OCI-M1 (cell line): ENCODE measurements at regions not wholly inside any gene's neighbourhood (a gene's known extent, or its start where the extent isn't known, plus 50 kb on each side); places are given as distances from the start of the nearest gene placed in this dataset.

Experiments
- DNase-seq: peaks from one replicate; lab custom pipeline; 2025; lab: John Stamatoyannopoulos, UW

- DNase-seq: no peak
Measured at GRCh38 chr12:83471341-83471740, 784.6 kb downstream of the TMTC2 start.

DNA sequence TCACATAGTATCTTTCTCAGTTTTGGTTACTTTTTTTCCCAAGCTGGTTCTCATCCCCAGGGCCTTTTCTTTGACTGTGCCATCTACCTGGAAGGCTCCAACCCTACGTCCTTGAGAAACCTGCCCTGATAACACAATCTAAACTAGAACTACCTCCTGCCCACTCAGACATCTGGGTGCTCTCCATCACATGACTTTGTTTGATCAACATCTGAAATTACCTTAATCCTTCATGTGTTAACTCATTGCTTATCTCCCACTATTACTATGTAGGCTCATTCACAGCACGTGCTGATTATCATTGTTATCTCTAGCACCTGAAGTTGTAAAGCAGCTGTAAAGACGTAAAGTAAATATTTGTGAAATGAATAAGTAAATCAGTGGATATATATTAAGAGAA lies 784.0 kb downstream of the TMTC2 start:
- no peak for DNase-seq

GRCh38 chr12:83468988-83469908 lies 782.5 kb downstream of the TMTC2 start:
- DNase-seq: no peak

GRCh38 chr12:83465632-83466031 lies 778.9 kb downstream of the TMTC2 start:
- DNase-seq: no peak

DNA sequence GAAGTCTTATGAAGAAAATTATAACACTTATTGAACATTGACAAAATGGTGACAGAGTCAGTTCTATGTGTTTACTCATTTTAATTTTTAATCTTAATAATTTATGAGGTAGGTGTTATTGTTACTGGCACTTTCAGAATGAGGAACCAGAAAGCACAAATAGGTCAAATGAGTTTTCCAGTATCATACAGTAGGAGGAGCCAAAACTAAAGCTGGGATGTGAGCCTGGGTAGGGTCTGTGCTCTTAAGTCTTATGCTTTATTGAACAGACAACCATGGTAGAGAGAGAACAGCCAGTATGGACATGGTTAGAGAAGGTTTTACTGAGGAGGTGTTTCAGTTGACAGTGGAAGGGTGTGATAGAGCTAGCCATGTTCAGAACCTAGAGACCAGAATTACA lies 775.7 kb downstream of the TMTC2 start:
- DNase-seq: peak; percentile 49

- no peak for DNase-seq
Measured at GRCh38 chr12:83461336-83461935, 774.7 kb downstream of the TMTC2 start.

GRCh38 chr12:83451189-83451588 lies 764.5 kb downstream of the TMTC2 start:
- no peak for DNase-seq

- no peak for DNase-seq
Measured at GRCh38 chr12:83434600-83434999, 747.9 kb downstream of the TMTC2 start.

DNA sequence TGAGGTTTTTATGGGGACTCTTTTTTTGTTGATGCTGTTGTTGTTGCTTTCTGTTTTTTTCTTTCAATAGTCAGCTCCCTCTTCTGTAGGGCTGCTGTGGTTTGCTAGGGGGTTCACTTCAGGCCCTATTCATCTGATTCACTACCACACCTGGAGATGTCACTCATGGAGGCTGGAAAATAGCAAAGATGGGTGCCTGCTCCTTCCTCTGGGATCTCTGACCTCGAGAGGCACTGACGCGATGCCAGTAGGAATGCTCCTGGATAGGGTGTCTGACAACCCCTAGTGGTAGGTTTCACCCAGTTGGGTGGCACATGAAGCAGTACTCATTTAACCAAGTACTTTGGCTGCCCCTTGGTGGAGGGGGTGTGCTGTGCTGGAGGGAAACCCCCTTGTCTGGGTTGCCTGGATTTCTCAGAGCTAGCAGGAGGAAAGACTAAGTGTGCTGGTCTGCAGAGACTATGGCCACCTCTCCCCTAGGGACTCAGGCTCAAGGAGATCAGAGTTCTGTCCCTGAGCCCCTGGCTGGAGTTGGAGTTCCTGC lies 745.5 kb downstream of the TMTC2 start:
- DNase-seq: no peak

GRCh38 chr12:83427586-83428136 lies 741.0 kb downstream of the TMTC2 start:
- DNase-seq: peak; percentile 49

DNA sequence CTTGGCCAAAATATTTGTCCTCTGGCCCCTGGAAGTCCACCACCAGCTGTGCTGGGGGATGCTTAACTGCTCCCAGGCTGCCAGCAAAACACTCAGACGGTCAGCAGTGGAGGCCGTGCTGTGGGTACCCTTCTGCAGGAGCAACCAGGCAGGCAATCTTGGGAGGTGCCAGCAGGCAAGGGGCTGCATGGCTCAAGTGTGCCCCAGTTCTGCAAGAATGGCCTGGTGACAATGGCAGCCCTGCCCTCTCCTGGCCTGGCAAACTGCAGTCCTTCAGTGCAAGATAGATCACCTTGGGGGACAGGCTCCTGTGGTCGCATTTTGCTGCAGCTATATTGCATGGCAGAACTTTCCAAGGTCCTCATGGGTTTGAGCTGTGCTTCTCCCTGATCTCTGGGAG lies 728.3 kb downstream of the TMTC2 start:
- no peak for DNase-seq

DNA sequence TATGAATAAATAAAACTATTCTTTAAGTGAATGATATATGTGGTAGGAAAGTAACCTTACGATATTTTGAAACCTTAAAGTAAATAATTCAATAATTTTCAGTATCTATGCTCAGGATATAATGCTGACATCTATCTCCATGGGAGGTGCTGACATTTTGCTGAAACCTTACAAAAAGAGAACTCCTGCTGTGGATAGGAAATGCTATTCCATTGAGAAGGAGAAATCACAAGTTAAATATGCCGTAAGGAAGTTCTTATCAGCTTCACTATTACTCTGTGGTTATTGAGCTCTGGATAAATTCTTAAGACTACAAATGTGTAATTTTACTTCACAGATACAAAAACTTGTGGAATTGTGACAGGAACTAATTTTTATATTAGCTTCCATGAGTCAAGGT lies 722.1 kb downstream of the TMTC2 start:
- no peak for DNase-seq

GRCh38 chr12:83408146-83408545 lies 721.4 kb downstream of the TMTC2 start:
- no peak for DNase-seq

DNA sequence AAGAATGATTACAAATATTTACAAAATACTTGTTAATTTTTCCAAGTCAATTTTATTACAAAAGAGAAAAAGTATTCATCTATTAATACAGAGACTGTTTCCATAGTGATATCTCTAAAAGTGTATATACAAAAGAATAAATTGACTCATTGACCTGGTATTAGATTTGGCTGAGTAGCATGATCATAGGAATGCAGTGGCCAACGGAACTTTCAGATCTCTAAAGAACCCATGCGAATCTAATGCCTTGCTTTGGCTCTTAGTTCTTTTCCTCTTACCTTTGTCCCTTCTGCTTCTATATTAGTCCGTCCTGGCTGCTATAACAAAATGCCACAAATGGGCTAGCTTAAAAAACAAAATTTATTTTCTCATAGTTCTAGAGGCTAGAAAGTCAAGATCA lies 717.8 kb downstream of the TMTC2 start:
- DNase-seq: no peak

- DNase-seq: no peak
Measured at GRCh38 chr12:83390186-83390585, 703.5 kb downstream of the TMTC2 start.

DNA sequence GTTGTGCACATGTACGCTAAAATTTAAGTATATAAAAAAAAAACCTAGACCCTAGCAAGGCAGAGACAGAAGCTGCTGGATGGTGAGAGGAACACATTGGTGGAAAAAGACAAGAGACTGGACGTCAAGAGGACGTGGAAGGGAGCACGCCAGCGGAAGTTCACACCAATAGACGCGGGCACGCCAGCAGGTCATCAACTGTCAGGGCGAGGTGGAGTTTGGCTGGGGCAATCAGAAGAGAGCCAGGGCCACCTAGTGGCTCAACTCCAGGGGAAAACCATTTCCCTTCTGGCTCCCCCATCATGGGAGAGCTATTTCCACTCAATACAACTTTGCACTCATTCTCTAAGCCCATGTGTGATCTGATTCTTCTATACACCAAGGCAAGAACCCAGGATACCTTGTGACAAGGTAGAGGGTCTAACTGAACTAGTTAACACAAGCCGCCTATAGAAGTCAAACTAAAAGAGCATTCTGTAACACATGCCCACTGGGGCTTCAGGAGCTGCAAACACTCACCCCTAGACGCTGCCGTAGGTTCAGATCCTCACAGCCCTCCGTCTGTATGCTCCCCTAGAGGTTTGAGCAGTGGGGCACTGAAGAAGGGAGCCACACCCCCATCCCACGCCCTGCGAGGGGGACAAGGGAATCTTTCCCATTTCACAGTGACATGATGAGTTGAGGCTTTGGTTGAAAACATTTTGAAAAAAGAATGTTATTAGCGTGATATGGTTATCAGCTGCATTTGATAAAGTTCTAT lies 702.7 kb downstream of the TMTC2 start:
- DNase-seq: peak; percentile 68

DNA sequence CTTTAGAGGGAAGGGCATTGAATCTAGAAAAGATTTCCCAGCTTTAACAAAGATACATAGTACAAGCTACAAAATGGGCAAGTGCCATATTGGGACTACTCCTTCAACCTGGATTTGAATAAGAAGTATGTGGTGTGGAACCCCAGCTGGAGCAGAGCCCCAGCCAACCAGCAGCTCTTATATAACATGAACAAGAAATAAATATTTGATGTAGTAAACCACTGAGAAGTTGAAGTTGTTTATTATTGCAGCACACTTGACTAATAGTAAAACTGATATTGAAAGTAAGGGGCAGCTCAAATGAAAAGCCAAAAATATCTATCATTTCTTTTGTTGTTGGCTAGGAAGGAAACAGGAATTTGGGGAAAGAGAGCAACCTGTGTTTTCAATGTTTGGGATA lies 701.8 kb downstream of the TMTC2 start:
- DNase-seq: no peak

DNA sequence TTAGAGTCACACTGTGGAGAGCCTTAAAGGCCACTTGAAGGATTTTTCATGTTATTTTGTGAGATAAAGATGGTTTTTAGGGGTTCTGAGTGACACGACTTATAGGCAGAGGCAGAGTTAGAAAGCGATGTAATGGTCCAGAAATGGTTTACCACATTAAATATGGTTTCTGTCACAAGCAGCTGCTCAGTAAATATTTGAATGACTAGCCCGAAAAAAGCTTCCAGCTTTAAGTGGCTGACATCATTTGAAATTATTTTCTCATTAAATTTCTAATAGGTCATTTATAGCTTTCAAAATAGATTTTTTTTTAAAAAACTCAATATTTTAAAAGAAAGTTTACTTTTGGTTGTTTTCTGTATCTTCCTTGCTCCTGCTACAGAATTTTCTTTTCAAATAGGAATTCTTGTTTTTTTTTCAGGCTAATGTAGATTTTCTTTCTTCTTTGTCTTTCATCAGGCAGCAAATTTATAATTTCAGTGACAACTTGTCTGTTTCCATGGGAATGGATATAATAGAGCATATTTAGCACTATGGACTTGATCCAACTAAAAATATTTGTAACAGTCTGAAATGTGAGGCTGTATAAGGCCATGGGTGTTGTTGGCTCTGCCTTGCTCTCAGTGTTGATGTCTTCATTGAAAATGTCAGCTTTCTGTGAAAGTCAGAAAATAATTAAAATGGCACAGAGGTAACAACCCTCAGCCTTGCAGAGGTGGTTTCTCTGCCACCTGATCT lies 700.0 kb downstream of the TMTC2 start:
- no peak for DNase-seq

GRCh38 chr12:83378186-83378727 lies 691.6 kb downstream of the TMTC2 start:
- no peak for DNase-seq

DNA sequence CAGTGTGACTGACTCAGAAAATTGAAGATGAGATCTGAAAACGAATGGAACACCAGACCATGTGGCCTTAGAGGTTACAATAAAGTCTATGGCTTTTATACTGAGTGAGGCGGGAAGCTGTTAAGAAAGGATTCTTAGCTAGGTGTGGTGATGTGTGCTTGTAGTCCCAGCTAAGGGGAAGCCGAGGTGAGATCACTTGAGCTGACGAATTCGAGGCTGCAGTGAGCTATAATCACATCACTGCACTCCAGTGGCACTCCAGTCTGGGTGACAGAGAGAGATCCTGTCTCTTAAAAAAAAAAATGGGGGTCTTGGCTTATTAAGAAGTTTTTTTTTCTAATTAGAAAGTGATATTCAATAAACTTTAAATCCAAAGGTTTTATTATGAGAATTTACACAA lies 678.6 kb downstream of the TMTC2 start:
- no peak for DNase-seq

GRCh38 chr12:83361475-83361874 lies 674.8 kb downstream of the TMTC2 start:
- DNase-seq: no peak
